ENCODE measurements at regions not wholly inside any gene's neighbourhood (a gene's known extent, or its start where the extent isn't known, plus 50 kb on each side); places are given as distances from the start of the nearest gene placed in this dataset.

DNA sequence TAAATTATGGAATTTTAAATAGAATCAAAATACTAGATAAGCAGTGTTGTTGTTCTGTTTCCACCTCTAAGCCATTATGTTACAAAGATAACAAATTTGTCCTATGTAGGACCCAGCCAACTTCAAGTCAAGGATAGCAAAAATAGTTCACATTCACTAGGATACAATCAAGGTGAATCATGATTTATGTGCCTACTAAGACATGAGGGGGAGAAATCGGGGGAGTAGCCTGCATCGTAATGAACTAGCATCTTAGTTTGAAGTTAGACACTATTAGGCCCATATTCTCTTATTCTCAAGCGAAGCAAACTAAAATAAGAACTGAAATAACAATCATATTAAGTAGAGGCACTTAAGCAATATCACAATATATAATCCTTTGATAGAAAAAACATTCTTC lies 779.4 kb upstream of the PCDH9 start:
- no peak for TF ChIP-seq POU2F2 (IDR thresholded peaks at IDR 0.05; ENCODE audit: low read depth, low read length)
- TF ChIP-seq POLR2A (IDR thresholded peaks at IDR 0.05; ENCODE audit: low read depth, low read length): no peak
- TF ChIP-seq POLR2AphosphoS5 (IDR thresholded peaks at IDR 0.05; ENCODE audit: low read depth, low read length): no peak
- no peak for TF ChIP-seq TAF1 (IDR thresholded peaks at IDR 0.05; ENCODE audit: low read depth, low read length)
